ENCODE measurements at regions not wholly inside any gene's neighbourhood (a gene's known extent, or its start where the extent isn't known, plus 50 kb on each side); places are given as distances from the start of the nearest gene placed in this dataset.

DNA sequence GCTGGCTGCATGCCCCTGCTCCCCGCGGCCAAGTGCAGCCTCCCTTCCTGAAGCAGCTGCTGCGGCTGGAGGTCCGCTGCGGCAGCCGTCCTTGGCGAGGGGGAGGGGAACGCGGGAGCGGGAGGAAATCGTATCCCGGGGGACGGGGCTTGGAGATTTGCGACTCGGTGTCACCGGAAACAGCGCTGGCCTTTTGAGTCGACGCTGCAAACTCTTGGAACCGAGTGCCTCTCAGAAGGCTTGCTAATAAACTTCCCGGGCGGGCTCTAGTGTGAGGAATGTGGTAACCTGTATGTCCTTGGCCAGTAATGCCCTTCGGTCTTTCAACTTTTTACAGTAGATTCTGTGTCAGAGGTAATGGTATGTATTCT is 82.7 kb downstream of the PTPDC1 start:
- ATAC-seq (ENCODE audit: low FRiP score), result peak; percentile 16

DNA sequence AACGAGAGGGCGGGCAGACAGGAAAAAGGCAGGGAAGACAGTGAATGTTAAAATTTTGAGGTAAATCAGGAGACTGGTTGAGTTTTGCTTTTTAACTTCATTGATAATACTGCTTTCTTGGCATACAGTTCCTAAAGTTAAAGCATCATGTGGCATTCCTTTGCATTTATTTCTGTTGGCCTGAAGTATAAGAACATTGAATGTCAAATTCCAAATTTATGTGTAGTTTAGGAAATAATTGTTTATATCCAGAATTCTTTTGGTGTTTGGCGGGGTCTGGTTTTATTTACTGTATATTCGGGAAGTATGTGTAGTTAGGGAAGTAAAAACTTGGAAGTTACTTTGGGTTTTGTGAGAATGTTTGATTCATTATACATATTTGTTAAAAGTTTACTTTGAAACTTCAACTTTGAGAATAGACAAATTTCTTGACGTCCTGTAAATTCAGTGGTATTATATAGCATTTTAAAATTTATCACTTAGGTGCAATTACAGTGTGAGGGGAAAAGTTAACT is 83.2 kb downstream of the PTPDC1 start:
- TF ChIP-seq, protein P1, sequence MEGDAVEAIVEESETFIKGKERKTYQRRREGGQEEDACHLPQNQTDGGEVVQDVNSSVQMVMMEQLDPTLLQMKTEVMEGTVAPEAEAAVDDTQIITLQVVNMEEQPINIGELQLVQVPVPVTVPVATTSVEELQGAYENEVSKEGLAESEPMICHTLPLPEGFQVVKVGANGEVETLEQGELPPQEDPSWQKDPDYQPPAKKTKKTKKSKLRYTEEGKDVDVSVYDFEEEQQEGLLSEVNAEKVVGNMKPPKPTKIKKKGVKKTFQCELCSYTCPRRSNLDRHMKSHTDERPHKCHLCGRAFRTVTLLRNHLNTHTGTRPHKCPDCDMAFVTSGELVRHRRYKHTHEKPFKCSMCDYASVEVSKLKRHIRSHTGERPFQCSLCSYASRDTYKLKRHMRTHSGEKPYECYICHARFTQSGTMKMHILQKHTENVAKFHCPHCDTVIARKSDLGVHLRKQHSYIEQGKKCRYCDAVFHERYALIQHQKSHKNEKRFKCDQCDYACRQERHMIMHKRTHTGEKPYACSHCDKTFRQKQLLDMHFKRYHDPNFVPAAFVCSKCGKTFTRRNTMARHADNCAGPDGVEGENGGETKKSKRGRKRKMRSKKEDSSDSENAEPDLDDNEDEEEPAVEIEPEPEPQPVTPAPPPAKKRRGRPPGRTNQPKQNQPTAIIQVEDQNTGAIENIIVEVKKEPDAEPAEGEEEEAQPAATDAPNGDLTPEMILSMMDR (IDR thresholded peaks at IDR 0.05), result no peak

More for the DNA sequence above, 82.7 kb downstream of the PTPDC1 start:
- DNase-seq (ENCODE audit: low spot score), result peak; percentile 54
- TF ChIP-seq, protein P1 (IDR thresholded peaks at IDR 0.05), result no peak

DNA sequence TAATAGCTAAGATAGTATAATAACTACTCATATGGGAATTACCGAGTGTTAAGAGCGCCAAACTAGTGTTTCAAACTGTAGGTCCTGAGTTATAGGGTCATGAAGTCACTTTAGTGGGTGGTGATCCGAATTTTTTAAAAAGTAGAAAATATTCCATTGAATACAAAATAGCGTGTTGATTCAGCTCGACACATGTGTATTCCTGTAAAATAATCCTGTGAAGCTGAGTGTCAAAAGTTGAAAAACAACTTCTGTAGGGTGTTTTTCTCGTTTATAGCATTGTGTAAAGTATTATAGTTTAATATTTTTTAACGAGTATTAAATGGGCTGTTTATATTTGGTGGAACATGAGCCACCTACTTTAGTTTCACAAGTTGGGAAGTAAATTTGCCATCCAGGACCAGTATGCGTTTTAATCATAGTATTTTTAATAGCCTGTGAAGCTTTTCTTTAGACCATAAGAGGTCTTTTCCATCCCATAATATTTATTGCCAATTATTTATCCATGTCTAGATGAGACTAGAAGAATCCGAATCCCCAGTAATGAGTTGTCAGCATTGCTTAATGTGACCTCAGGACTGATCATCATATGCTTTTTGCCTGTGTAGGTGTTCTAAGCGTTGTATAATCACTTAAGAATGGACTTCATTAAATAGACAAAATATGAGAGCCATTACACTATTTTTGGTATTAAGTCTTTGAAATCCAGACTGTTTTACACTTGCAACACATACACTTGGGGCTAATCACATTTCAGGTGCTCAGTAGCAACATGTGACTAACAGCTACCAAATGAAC is 84.1 kb downstream of the PTPDC1 start:
- DNase-seq (ENCODE audit: low spot score) (no peak), ATAC-seq (ENCODE audit: low FRiP score) (no peak)
- TF ChIP-seq, protein P1 (IDR thresholded peaks at IDR 0.05), result no peak

More for the DNA sequence above, 83.2 kb downstream of the PTPDC1 start:
- no peak for DNase-seq (ENCODE audit: low spot score)
- ATAC-seq (ENCODE audit: low FRiP score), result no peak

DNA sequence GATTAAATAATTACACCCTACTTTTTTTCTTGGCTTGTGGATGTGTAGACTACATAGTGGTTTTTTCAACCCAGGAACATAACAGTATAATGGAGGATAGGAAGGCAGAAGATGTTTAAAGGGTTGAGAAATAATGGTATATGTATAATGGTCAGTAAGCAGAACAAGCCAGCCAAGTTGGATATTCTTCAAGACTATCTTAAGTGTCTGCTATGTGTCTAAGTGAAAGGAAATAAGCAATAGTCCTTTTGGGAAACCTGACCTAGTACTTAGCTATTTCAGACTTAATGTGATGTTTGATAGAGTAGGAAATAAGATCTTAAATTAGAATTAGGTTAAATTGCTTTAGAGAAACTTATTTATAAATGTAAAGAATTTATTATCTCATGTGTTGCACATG is 85.7 kb downstream of the PTPDC1 start:
- no peak for ATAC-seq (ENCODE audit: low FRiP score)
- TF ChIP-seq, protein P1 (IDR thresholded peaks at IDR 0.05), result no peak
- no peak for DNase-seq (ENCODE audit: low spot score)

DNA sequence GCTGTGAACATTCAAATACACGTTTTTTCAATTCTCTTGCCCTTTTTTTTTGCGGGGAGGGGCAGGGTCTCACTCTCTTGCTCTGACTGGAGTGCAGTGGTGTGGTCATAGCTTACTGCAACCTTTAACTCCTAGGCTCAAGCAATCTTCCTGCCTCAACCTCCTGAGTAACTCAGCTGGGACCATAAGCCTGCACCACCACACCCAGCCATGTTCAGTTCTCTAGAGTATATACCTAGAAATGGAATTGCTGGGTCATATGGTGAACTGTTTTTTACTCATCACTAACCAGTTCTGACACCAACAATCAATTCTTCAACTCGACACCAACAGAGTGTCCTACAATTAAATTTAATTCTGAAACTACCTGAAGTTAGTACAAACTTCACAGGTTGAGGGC is 85.5 kb upstream of the ZNF169 start:
- DNase-seq (ENCODE audit: low spot score) (no peak), ATAC-seq (ENCODE audit: low FRiP score) (no peak)
- TF ChIP-seq, protein P1 (IDR thresholded peaks at IDR 0.05), result no peak

DNA sequence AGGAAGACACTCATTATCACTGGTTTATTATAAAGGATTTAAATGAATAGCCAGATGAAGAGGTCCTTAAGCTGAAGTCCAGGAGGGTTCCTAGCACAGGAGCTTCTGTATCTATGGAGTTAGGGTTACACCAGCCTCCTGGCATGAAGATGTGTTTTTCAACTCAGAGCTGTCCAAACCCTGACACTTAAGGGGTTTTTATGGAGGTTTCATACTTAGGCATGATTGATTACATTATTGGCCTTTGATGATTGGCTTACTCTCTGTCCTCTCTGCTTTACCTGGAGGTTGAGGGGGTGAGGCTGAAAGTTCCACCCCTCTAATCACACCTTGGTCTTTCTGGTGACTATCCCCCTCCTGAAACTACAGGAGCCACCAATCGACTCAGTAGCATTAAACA is 84.9 kb upstream of the ZNF169 start:
- TF ChIP-seq, protein P1 (IDR thresholded peaks at IDR 0.05), result no peak
- ATAC-seq (ENCODE audit: low FRiP score), result no peak
- DNase-seq (ENCODE audit: low spot score), result no peak

DNA sequence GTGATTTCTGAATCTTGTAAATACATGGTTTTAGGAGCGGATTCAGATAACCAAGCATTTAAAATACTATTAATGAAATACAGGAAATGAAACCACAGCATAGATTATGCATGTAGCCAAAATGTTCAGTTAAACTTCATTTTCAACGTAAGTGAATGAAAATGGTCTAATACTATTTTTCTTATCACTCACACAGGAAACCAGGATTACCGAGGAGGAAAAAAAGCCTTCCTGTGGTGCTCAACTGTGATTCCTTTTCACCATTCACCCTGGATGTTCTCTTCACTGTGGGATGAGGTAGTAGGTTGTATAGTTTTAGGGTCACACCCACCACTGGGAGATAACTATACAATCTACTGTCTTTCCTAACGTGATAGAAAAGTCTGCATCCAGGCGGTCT is 83.4 kb upstream of the ZNF169 start:
- TF ChIP-seq, protein P1 (IDR thresholded peaks at IDR 0.05), result no peak

More for the DNA sequence above, 83.4 kb upstream of the ZNF169 start:
- ATAC-seq (ENCODE audit: low FRiP score) (no peak), DNase-seq (ENCODE audit: low spot score) (no peak)

Measured in omental fat pad (tissue), 3 donors.